HG03442 (cell line): ENCODE measurements at regions not wholly inside any gene's neighbourhood (a gene's known extent, or its start where the extent isn't known, plus 50 kb on each side); places are given as distances from the start of the nearest gene placed in this dataset.
"Not testable (repeated sequence)": the region's sequence is repeated elsewhere in the genome, so short reads cannot be mapped to it uniquely, and the experiment has no call there.

Experiments used
- ATAC-seq: cut with Tn5 transposase; IDR thresholded peaks from one replicate; pipeline ENCODE4 v1.9.1; 2021; ENCODE audit warnings: mild to moderate bottlenecking, moderate library complexity; ENCODE audit not compliant: unreplicated experiment

- ATAC-seq: not testable (repeated sequence)
Measured at GRCh38 chr20:40889266-40889665, 139.4 kb upstream of the TOP1 start.

- ATAC-seq: no peak
Measured at GRCh38 chr20:40890181-40890580, 138.4 kb upstream of the TOP1 start.

GRCh38 chr20:40890635-40891034 is 138.0 kb upstream of the TOP1 start:
- no peak for ATAC-seq

- no peak for ATAC-seq
Measured at GRCh38 chr20:40891351-40891750, 137.3 kb upstream of the TOP1 start.

GRCh38 chr20:40892642-40893041 is 136.0 kb upstream of the TOP1 start:
- no peak for ATAC-seq

GRCh38 chr20:40893610-40894236 is 134.9 kb upstream of the TOP1 start:
- ATAC-seq: no peak

- ATAC-seq: no peak
Measured at GRCh38 chr20:40894237-40894630, 134.4 kb upstream of the TOP1 start.

- no peak for ATAC-seq
Measured at GRCh38 chr20:40895182-40895581, 133.4 kb upstream of the TOP1 start.

- no peak for ATAC-seq
Measured at GRCh38 chr20:40896814-40897700, 131.6 kb upstream of the TOP1 start.

GRCh38 chr20:40899344-40899743 is 129.3 kb upstream of the TOP1 start:
- no peak for ATAC-seq

GRCh38 chr20:40900666-40901215 is 127.9 kb upstream of the TOP1 start:
- no peak for ATAC-seq

GRCh38 chr20:40902661-40903060 is 126.0 kb upstream of the TOP1 start:
- no peak for ATAC-seq

- no peak for ATAC-seq
Measured at GRCh38 chr20:40908309-40908708, 120.3 kb upstream of the TOP1 start.

GRCh38 chr20:40909489-40909888 is 119.1 kb upstream of the TOP1 start:
- not testable (repeated sequence) for ATAC-seq

GRCh38 chr20:40910436-40910835 is 118.2 kb upstream of the TOP1 start:
- ATAC-seq: not testable (repeated sequence)

- ATAC-seq: not testable (repeated sequence)
Measured at GRCh38 chr20:40911152-40911551, 117.5 kb upstream of the TOP1 start.

GRCh38 chr20:40913224-40914185 is 115.1 kb upstream of the TOP1 start:
- ATAC-seq: no peak

GRCh38 chr20:40915756-40916155 is 112.9 kb upstream of the TOP1 start:
- no peak for ATAC-seq

GRCh38 chr20:40916276-40916675 is 112.3 kb upstream of the TOP1 start:
- ATAC-seq: no peak

GRCh38 chr20:40920291-40920690 is 108.3 kb upstream of the TOP1 start:
- no peak for ATAC-seq

GRCh38 chr20:40922865-40923264 is 105.8 kb upstream of the TOP1 start:
- ATAC-seq: no peak
